Loucy (cell line): ENCODE measurements at regions not wholly inside any gene's neighbourhood (a gene's known extent, or its start where the extent isn't known, plus 50 kb on each side); places are given as distances from the start of the nearest gene placed in this dataset.

ENCODE experiments used
- H2AFZ ChIP-seq: fragments of 200-600 bp; sonication (generic); 2 replicates; pipeline ENCODE4 v1.6.0; 2016; ENCODE audit warnings: antibody characterized with exemption, mild to moderate bottlenecking, low read length, moderate library complexity
- H3F3A ChIP-seq: fragments of 200-600 bp; 2 replicates; pipeline ENCODE4 v1.6.0; 2016; ENCODE audit warnings: antibody characterized with exemption, low read depth, mild to moderate bottlenecking
- H3K27me3 ChIP-seq: fragments of 200-600 bp; sonication (generic); 2 replicates; pipeline ENCODE4 v1.6.1; 2014; ENCODE audit warnings: low read length, mild to moderate bottlenecking; ENCODE audit not compliant: insufficient read depth, poor library complexity, severe bottlenecking
- H3K36me3 ChIP-seq: fragments of 200-600 bp; sonication (generic); 2 replicates; pipeline ENCODE4 v1.6.1; 2016; ENCODE audit warnings: low read length; ENCODE audit not compliant: insufficient read depth
- H3K4me1 ChIP-seq: fragments of 200-600 bp; sonication (generic); 2 replicates; pipeline ENCODE4 v1.5.1; 2014; ENCODE audit warnings: low read length, mild to moderate bottlenecking; ENCODE audit not compliant: insufficient read depth, poor library complexity, severe bottlenecking
- H3K4me2 ChIP-seq: fragments of 200-600 bp; sonication (generic); 2 replicates; pipeline ENCODE4 v1.6.0; 2014; ENCODE audit warnings: antibody characterized with exemption, low read length, low read depth, mild to moderate bottlenecking; ENCODE audit not compliant: poor library complexity, severe bottlenecking
- H3K4me3 ChIP-seq: fragments of 200-600 bp; sonication (generic); 2 replicates; pipeline ENCODE4 v1.5.1; 2014; ENCODE audit warnings: low read length, mild to moderate bottlenecking, mixed read lengths; ENCODE audit not compliant: poor library complexity, severe bottlenecking
- H3K79me2 ChIP-seq: fragments of 200-600 bp; sonication (generic); 2 replicates; pipeline ENCODE4 v1.6.1; 2014; ENCODE audit warnings: low read length; ENCODE audit not compliant: insufficient read depth
- H3K9ac ChIP-seq: fragments of 200-600 bp; sonication (generic); 2 replicates; pipeline ENCODE4 v1.6.0; 2014; ENCODE audit warnings: mild to moderate bottlenecking, low read depth, low read length, moderate library complexity; ENCODE audit not compliant: poor library complexity, severe bottlenecking
- H3K9me2 ChIP-seq: fragments of 200-600 bp; sonication (generic); replicated peaks from 2 replicates; pipeline ENCODE4 v1.6.1; 2016; ENCODE audit warnings: low read depth, low read length, mixed read lengths
- H3K9me3 ChIP-seq: fragments of 200-600 bp; sonication (generic); 2 replicates; pipeline ENCODE4 v1.6.1; 2014; ENCODE audit warnings: mild to moderate bottlenecking, antibody characterized with exemption, low read length, low read depth; ENCODE audit not compliant: insufficient read depth
- H4K20me1 ChIP-seq: fragments of 200-600 bp; sonication (generic); 2 replicates; pipeline ENCODE4 v1.6.0; 2014; ENCODE audit warnings: antibody characterized with exemption, low read length, mild to moderate bottlenecking; ENCODE audit not compliant: insufficient read depth, poor library complexity, severe bottlenecking
- CTCF ChIP-seq: fragments of 200-600 bp; sonication (generic); conservative IDR thresholded peaks from 2 replicates; pipeline ENCODE4 v1.5.1; 2014; ENCODE audit warnings: mild to moderate bottlenecking, antibody characterized with exemption, low read length
- EZH2phosphoT487 ChIP-seq: fragments of 200-600 bp; IDR thresholded peaks from 2 replicates; pipeline ENCODE4 v1.6.1; 2018; ENCODE audit warnings: antibody characterized with exemption, mild to moderate bottlenecking, moderate library complexity, borderline replicate concordance

DNA sequence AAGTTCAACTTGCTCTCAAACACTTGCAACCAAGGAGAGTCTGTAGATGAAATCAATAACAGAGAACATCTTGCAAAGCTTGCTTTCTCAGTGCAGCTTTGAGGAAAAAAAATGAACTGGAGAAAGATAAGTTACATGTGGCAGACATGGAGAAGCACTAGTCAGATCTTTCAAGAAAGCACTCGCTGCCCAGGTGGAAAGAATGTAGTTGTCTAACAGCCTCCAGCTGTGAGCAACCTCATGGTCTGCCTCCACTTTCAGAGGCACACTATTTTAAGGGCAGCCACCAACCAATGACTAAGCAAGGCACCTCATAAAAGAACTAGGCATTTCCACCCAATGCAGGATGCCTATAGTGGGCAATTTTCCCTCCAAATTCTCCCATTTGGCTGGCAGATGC is 125.4 kb upstream of the CPNE4 start:
- no peaks in the 10 kb centered on the region for H3K9me2 ChIP-seq
- no peak overlapping the region for H3K9ac ChIP-seq
- no peaks in the 10 kb centered on the region for H3K9me3 ChIP-seq
- no peaks in the 10 kb centered on the region for H4K20me1 ChIP-seq
- H3K4me1 ChIP-seq = no peaks in the 10 kb centered on the region
- H3K79me2 ChIP-seq = no peaks in the 10 kb centered on the region
- no peaks in the 10 kb centered on the region for H3F3A ChIP-seq
- no peak overlapping the region for H2AFZ ChIP-seq
- H3K36me3 ChIP-seq = no peaks in the 10 kb centered on the region
- H3K27me3 ChIP-seq = no peaks in the 10 kb centered on the region
- no peak overlapping the region for H3K4me2 ChIP-seq
- no peak overlapping the region for H3K4me3 ChIP-seq
- no peak for TF ChIP-seq EZH2phosphoT487
- TF ChIP-seq CTCF = no peak

GRCh38 chr3:132161608-132162007 is 126.8 kb upstream of the CPNE4 start:
- TF ChIP-seq EZH2phosphoT487 = no peak
- no peak for TF ChIP-seq CTCF
- no peak overlapping the region for H3K4me2 ChIP-seq

GRCh38 chr3:132164469-132165092 is 129.8 kb upstream of the CPNE4 start:
- Histone ChIP-seq H3K4me2 (no peak overlapping the region), H3K9me3 (no peaks in the 10 kb centered on the region), H2AFZ (no peak overlapping the region), H3K36me3 (no peaks in the 10 kb centered on the region), H3K4me3 (no peak overlapping the region), H4K20me1 (no peaks in the 10 kb centered on the region), H3K9ac (no peak overlapping the region), H3K9me2 (no peaks in the 10 kb centered on the region), H3K4me1 (no peaks in the 10 kb centered on the region), H3K27me3 (no peaks in the 10 kb centered on the region), H3F3A (no peaks in the 10 kb centered on the region), H3K79me2 (no peaks in the 10 kb centered on the region)
- no peak for TF ChIP-seq EZH2phosphoT487
- no peak for TF ChIP-seq CTCF

More at GRCh38 chr3:132161608-132162007, 126.8 kb upstream of the CPNE4 start:
- Histone ChIP-seq H3K9me3 (no peaks in the 10 kb centered on the region), H3F3A (no peaks in the 10 kb centered on the region), H4K20me1 (no peaks in the 10 kb centered on the region), H3K36me3 (no peaks in the 10 kb centered on the region), H3K27me3 (no peaks in the 10 kb centered on the region), H3K9me2 (no peaks in the 10 kb centered on the region), H3K4me1 (no peaks in the 10 kb centered on the region), H3K79me2 (no peaks in the 10 kb centered on the region), H2AFZ (no peak overlapping the region), H3K4me3 (no peak overlapping the region), H3K9ac (no peak overlapping the region)
